NCI-H2196 (cell line): ENCODE measurements at regions not wholly inside any gene's neighbourhood (a gene's known extent, or its start where the extent isn't known, plus 50 kb on each side); places are given as distances from the start of the nearest gene placed in this dataset.
"Not testable (repeated sequence)": the region's sequence is repeated elsewhere in the genome, so short reads cannot be mapped to it uniquely, and the experiment has no call there.

Source experiments
- DNase-seq: peaks from one replicate; lab custom pipeline; 2025; ENCODE audit not compliant: unreplicated experiment; lab: John Stamatoyannopoulos, UW

DNA sequence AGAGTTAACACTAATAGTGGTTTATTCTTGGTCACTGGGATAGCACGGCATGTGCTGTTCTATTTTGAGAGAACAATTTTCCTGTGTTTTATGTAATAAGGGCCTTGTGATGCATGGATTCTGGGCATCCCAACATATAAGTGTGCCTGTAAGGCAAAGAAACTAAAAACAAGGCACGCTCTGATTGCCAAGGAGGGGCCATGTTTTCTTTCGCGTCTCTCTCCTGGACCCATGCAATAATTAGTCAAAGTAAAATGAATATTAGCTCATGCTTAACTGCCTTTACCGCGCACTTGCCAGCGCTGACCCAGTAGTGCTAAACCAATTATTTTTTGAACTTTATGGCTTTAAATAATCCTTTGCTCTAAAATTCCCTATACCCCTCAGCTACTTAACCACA lies 140.9 kb downstream of the PSAT1 start:
- DNase-seq, result no peak

DNA sequence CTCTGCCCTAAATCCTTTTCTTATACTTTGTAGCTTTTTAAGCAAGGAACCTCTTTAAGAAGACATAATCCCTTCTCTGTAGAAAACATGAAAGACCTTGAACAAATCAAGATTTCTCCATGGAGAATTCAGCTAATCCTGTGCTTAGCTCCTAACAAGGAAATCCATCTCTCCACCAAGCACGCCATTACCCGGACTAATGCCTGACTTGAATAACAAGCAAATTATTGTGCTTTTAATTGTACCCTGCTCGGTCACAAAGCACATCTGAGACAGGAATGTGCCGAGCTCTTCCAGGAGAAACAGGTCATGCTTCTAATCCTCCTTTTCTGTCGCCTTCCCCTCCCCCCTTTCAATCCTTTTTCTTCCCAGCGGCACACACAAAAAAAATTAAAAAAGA lies 141.3 kb downstream of the PSAT1 start:
- no peak for DNase-seq

DNA sequence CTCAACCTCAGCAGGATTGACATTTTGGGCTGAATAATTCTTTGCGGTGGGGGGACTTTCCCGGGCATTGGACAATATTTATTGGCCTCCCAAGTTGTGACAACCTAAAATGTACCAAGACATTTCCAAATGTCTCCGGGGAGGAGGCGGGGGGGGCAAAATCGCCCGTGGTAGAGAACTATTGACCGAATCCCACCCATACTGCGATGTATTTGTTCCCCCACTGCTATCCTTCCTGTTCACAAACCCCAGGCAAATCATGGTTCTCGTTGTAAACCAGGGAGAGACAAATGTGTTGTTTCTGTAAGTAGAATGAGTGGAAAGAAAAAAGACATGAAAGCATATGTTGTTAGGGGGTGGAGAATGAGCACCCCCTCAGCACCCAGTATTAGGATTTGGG lies 141.9 kb downstream of the PSAT1 start:
- DNase-seq, result no peak

DNA sequence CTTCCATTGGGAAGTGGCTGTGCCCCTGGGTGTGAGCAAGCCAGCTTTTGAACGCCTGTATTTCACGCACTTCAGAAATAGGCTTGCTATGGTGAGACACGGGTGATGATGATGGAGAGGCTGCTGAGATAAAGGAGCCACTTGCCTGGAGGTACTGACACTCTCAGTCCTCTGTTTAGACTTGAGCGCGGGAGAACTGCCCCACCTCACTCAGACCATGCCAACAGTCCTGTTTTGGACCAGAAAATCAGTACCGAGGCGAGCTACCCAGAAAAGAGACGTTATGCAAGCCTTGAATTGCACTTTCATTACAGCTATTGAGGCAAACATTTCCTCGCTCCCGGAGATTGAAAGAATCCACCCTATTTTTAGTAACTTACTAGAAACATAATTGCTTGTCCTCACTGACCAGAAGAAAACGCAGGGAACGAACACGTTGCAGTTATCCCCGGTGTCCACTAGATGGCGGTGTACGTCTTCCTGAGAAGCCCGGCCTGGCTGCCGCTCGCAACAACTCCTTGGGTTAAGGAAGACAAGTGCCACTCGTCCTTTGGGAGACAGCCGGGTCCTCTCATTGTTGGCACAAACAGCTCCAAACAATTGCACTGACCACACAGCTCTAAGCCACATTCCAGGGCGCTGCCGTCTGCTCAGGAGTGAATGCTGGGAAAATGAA lies 142.4 kb downstream of the PSAT1 start:
- DNase-seq, result peak; percentile 82

DNA sequence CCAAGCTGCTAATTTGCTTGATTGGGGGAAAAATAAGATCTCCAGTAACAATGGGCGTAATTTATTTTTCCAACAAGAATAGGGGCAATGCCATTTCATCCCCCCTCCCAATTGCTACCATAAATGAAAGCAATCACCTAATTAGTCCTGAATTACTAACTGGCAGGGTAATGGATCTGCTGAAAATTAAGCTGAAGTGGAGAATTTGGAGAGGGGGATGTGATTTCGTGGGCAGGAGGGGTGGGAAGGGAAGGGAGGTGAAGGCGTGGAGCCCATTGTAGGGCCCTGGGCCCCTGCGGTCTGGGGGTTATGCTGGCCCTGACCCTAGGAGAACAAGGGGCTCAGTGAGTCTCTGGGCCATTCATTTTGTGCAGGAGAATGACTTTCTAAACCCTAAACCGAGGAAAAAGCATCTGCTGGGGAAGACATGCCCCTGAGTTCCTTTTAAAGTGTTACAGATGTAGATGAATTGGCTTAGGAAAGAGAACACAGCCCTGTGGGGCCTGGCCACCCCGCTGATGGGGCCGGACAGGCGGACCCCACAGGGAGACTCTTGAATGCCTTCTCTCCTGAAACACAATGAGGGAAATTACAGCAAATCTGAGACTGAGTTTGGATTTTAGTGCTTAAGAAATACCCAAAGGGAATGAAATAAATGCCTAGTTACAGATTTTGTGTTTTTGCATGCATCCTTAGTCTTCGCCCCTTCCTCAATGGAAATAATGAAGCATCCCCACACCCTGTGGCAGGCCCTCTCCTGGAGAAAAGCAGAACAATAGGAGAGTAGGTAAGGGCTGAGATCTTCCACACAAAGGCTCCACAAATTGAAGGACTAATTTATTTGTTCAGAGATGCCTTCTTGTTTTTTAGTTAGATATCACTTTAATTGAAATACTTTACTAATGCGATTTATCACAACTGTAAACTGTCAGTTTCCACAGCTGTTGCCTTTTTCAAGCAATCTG lies 143.2 kb downstream of the PSAT1 start:
- no peak for DNase-seq

DNA sequence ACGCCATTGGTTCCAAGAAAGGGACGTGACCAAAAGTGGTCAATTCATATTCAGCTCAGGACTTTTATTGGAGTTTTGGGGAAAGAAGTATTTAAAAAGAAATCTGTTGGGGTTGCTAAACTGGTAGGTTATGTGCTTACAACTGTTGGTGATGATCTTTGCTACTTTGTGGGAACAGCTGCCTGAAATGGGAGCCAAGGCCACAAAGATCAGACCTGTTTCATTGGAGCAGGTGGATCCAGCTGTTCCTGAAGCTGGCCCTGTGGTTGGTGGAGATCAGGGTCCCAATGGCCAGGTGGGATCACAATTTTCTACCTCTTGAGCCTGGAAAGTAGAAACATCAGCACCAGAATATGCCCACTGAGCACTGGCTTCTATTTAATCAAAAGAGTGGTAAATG lies 144.5 kb downstream of the PSAT1 start:
- no peak for DNase-seq

DNA sequence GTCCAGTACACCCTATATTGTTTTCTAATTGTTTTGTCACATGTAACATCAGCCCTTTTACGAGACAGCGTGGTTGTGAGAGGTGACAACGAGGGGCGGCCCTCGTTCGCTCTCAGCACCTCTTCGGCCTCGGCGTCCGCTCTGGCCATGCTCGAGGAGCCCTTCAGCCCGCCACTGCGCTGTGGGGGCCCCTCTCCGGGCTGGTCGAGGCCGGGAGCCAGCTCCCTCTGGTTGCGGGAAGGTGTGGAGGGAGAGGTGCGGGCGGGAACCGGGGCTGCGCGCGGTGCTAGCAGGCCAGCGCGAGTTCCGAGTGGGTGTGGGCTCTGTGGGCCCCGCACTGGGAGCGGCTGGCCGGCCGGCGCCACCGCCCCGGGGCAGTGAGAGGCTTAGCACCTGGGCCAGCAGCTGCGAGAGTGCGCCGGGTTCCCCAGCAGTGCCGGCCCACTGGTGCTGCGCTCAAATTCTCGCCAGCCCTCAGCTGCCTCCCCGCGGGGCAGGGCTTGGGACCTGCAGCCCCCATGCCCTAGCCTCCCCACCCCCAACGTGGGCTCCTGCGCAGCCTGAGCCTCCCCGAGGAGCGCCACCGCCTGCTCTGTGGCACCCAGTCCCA lies 145.0 kb downstream of the PSAT1 start:
- DNase-seq, result no peak

DNA sequence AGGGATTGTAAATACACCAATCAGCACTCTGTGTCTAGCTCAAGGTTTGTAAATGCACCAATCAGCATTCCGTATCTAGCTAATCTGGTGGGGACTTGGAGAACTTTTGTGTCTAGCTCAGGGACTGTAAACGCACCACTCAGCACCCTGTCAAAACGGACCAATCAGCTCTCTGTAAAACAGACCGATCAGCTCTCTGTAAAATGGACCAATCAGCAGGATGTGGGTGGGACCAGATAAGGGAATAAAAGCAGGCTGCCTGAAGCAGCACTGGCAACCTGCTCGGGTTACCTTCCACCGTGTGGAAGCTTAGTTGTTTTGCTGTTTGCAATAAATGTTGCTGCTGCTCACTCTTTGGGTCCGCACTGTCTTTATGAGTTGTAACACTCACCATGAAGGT lies 145.7 kb downstream of the PSAT1 start:
- not testable (repeated sequence) for DNase-seq

DNA sequence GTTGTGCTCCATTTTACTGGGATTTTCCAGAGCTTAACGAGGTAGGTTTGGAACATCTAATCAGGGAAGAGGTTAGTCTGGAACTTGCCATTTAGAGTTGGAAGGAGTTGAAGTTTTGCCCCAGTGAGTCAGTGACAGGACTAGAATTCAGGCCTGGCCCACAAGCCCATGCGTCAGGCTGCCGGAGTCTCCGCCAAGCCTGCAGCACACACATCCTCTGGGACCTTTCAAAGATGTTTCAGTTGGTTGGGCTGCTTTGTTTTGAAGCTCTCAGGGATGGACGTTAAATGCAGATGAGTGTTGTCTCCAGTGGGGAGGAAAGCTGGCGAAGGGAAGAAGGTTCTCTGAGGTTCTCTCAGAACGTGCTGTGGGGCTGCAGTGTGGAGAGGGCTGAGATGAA lies 147.0 kb downstream of the PSAT1 start:
- DNase-seq, result no peak

DNA sequence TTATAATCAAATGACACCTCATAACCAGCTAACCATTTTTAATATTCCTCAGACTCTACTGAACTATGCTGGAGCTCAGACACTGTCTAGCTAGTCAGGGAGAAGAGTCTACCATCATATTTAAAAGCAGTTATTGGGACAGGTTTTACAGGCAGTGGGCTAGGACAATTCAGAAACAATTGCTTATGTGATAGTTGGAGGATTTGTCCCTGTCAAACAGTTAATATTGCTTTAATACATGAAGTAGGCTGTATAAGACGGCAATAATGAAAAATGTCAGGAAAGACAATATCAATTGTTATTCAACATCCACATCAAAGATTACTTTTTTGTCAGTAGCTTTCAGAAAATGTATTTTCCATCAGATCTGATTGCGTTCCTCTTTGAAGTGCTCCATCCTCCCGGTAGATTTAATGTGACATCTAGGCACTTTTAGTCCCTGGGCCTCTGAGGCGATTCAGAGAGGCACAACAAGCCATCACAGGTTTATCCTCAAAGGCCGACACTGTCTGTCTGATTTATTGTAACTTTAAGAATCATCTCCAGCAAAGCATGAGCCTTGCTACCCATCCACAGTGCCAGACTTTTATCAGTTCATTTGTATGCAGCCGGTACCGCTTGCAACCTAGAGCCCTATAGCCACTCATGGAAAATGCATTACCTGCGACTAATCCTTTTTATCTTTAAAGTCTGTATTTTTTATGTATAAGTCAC lies 152.2 kb downstream of the PSAT1 start:
- DNase-seq, result no peak

DNA sequence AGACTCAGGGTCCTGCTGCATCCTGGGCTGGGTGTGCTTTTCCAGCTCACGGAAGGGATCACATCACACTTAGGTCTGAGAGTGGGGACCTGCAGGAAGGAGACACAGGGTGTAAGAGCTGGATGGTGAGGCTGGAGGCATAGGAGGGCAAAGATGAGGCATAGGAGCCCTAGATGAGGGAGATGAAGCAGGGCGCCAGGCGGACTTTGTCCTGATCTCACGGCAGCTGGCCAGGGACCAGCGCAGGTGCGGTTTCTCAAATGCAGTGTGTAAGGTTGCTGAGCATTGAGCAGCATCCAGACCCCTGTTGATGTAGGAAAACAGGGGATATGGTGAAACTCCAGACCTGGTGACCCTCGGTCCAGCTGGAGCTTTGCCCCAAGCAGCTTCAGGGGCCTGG lies 156.5 kb downstream of the PSAT1 start:
- no peak for DNase-seq

DNA sequence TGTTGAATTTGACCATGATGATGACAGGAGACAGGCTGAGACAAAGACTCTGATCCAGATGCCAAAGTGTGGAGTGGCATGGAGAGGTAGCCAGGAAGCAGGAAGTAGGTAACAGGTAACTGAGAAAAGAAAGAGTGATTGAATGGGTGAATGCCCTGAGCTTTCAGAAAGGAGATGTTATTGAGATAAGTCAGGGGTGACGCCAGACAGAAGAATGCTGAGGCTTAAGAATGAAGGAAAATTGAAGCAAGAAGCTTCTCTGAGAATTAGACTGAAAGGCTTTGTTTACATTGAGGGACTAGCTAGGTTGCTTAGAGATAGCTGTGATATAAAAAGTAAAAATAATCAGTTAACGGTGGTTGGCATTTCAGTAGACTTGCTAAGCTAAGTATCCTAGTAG lies 165.7 kb downstream of the PSAT1 start:
- no peak for DNase-seq

DNA sequence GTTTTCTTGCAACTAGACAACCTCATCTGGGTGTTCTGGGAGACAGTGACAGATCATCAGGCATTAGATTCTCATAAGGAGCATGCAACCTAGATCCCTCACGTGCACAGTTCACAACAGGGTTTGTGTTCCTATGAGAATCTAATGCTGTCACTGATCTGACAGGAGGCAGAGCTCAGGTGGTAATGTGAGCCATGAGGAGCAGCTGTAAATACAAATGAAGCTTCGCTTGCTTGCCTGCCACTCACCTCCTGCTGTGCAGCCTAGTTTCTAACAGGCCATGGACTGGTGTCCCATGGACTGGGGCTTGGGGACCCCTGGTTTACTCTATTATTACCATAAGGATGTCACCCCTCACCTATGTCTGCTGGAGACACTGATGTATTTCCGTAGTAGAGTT lies 166.8 kb downstream of the PSAT1 start:
- DNase-seq, result no peak

DNA sequence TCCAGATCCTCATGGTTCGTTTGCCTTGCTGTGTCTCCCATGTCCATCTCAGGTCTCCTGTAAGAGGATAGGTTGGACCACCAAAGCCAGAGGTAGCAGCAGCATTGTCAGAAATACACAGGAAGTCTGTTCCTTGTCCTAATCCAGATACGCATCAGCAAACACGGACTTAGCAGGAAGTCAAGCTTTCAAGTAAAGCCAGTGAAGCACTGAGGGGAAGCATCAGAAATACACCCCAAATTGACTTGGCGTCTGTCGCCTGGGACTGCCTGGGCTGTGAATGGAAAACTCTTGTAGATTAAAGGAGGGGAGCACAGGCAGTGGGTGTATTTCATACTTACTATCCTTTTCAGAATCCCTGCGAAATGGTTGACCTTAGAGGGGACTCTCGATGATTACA lies 171.3 kb downstream of the PSAT1 start:
- DNase-seq, result no peak

DNA sequence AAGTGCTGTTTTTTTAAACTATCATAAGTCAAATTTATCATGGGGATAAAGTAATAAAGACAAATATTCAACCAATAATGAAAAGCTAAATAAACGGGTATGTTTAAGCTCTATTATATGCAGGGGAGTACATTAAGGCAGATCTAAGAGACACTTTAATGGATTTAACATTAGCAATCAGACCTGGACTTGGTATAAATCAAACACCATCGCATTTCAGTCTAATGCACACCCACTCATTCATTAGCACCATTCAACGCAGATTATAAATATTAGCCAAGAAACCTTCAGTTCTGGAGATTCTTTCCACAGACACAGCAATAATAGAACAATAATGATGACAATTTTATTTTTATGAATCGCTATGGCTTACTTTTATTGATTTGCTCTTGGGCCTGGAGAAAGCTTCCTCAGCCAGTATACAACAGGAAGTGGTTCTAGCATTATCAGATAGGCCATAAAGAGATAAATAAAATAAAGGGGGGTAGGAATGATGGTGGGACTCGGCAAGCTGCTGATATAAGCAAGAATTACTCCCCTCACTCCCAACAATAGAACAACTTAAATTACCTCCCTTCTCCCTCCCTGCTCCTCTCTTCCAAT lies 172.2 kb downstream of the PSAT1 start:
- no peak for DNase-seq

DNA sequence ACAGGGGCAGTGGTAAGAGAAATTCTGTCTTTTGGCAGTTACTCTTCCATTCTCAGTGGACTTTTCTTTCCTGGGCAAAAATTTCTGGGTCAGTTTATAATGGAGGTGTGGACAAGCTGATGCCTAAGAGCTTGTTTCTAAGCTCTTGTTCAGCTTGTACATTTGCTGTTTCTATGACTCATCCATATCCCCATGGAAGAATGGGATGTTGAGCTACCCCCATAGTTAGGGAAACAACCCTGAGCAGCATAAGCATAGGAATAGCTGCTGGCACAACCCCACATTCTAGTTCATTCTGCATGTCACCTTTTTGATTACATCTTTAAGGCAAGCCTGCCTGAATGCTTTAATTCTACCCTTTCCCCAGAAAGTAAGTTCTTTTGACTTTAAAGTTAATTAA lies 173.3 kb downstream of the PSAT1 start:
- no peak for DNase-seq

DNA sequence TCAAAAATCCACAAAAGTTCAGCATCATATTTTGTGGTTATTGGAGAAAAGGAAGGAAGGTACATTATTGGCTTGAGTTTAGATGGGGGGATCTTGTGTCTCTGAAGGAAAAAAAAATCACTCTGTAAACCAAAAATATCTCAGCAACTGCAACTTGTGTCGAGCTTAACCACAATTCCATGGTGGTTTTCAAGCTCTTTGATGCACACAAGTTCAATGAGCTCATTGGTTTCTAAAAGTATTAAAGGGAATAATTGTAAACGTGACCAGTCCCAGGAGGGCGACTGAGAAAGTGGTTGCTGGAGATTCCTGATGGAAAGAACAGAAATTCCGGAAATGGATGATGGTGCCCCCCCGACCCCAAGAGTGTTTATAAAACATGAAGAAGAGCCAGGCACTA lies 173.8 kb downstream of the PSAT1 start:
- DNase-seq, result no peak

DNA sequence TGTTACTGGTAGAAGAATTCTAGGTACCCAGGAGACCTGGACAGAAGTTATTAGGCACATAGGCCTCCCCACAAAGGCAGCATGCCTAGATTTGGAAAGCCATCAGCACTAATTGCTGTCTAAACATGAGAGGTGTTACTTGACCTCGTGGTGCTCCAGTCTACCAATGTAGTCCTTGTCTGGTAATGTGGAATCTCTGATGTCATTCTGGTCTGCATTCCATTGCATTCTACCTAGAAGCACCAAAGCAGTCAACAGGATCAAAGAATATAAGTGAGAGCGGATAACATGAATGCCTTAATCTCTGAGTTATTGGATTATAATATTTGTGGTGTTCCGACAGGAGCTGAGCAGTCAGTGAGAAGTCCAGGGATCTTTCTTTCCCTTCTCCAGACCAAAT lies 175.2 kb downstream of the PSAT1 start:
- no peak for DNase-seq

DNA sequence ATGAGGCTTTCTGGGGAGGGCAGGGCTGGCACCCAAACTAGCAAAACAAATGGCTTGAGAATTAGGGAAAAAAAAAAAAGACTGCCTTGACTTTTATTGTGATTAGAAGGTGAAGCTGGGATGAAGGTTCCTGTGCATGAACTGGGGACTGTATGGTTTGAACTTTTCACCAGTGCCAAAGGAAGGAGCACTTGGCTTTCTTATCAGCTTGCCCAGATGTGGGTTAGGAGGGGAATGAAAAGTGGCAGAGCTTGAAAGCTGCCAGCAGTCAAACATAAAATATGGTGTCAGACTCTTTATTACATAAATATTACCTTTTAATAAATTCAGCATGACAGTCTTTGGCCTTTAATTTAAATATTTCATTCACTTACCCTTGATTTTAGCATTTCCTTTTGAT lies 182.5 kb downstream of the PSAT1 start:
- DNase-seq, result no peak

DNA sequence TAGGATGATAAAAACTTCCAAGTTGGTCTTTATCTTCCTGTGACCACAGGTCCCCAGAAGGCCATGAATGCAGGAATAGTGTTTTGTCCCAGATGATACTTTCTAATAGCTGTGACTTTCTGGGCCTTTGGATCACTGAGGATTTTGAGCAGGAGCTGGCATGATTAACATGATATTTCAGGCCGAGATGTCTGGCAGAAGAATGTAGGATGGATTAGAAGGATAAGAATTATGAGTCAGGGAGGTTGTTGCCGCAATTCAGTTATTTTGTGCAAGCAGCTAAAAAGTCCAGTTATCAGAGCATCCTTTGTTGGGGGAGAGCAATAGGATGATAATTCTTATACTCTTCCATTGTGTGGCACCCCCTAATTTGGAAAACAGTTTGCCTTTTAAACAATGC lies 189.7 kb downstream of the PSAT1 start:
- DNase-seq, result no peak

DNA sequence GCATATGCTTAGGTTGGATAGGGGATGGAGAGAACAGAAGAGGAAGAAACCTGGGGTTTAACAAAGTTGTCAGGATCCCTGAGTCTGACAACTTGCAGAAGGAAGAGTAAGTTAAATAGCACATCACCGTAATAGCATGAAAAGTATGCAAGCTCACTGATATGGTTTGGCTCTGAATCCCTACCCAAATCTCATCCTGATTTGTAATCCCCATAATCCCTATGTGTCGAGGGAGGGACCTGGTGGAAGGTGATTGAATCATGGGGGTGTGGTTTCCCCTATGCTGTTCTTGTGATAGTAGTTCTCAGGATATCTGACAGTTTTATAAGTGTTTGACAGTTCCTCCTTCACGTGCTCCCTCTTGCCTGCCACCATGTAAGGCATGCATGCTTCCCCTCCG lies 193.3 kb downstream of the PSAT1 start:
- no peak for DNase-seq
